ENCODE measurements at regions not wholly inside any gene's neighbourhood (a gene's known extent, or its start where the extent isn't known, plus 50 kb on each side); places are given as distances from the start of the nearest gene placed in this dataset.

- DNase-seq (ENCODE audit: low read depth in 2 of 2), result no peak
Measured at GRCh38 chr13:44021422-44021821, 141.7 kb downstream of the LACC1 start.

- no peak for DNase-seq (ENCODE audit: low read depth in 2 of 2)
Measured at GRCh38 chr13:44022196-44022595, 142.5 kb downstream of the LACC1 start.

GRCh38 chr13:44024167-44024845 is 144.6 kb downstream of the LACC1 start:
- no peak for DNase-seq (ENCODE audit: low read depth in 2 of 2)

- DNase-seq (ENCODE audit: low read depth in 2 of 2), result no peak
Measured at GRCh38 chr13:44024846-44025195, 145.1 kb downstream of the LACC1 start.

- no peak for DNase-seq (ENCODE audit: low read depth in 2 of 2)
Measured at GRCh38 chr13:44026194-44026593, 146.5 kb downstream of the LACC1 start.

GRCh38 chr13:44028734-44029133 is 149.0 kb downstream of the LACC1 start:
- DNase-seq (ENCODE audit: low read depth in 2 of 2), result no peak

GRCh38 chr13:44030615-44031014 is 150.9 kb downstream of the LACC1 start:
- no peak for DNase-seq (ENCODE audit: low read depth in 2 of 2)

- DNase-seq (ENCODE audit: low read depth in 2 of 2), result no peak
Measured at GRCh38 chr13:44031555-44031954, 151.9 kb downstream of the LACC1 start.

- no peak for DNase-seq (ENCODE audit: low read depth in 2 of 2)
Measured at GRCh38 chr13:44032802-44033201, 153.1 kb downstream of the LACC1 start.

GRCh38 chr13:44035400-44035799 is 155.7 kb downstream of the LACC1 start:
- no peak for DNase-seq (ENCODE audit: low read depth in 2 of 2)

GRCh38 chr13:44040070-44040817 is 160.5 kb downstream of the LACC1 start:
- no peak for DNase-seq (ENCODE audit: low read depth in 2 of 2)

GRCh38 chr13:44040818-44041100 is 161.1 kb downstream of the LACC1 start:
- DNase-seq (ENCODE audit: low read depth in 2 of 2), result no peak

GRCh38 chr13:44044547-44045179 is 165.0 kb downstream of the LACC1 start:
- DNase-seq (ENCODE audit: low read depth in 2 of 2), result no peak

GRCh38 chr13:44045180-44045562 is 165.5 kb downstream of the LACC1 start:
- DNase-seq (ENCODE audit: low read depth in 2 of 2), result no peak

GRCh38 chr13:44046428-44046827 is 166.7 kb downstream of the LACC1 start:
- no peak for DNase-seq (ENCODE audit: low read depth in 2 of 2)

GRCh38 chr13:44048326-44048725 is 168.6 kb downstream of the LACC1 start:
- no peak for DNase-seq (ENCODE audit: low read depth in 2 of 2)

- no peak for DNase-seq (ENCODE audit: low read depth in 2 of 2)
Measured at GRCh38 chr13:44049081-44049945, 169.6 kb downstream of the LACC1 start.

GRCh38 chr13:44050450-44051063 is 170.9 kb downstream of the LACC1 start:
- DNase-seq (ENCODE audit: low read depth in 2 of 2), result no peak

GRCh38 chr13:44051405-44051804 is 171.7 kb downstream of the LACC1 start:
- no peak for DNase-seq (ENCODE audit: low read depth in 2 of 2)

GRCh38 chr13:44051918-44052675 is 172.4 kb downstream of the LACC1 start:
- no peak for DNase-seq (ENCODE audit: low read depth in 2 of 2)

- no peak for DNase-seq (ENCODE audit: low read depth in 2 of 2)
Measured at GRCh38 chr13:44052780-44053184, 173.1 kb downstream of the LACC1 start.

All from stimulated activated CD8-positive, alpha-beta memory T cell treated with anti-CD3 and anti-CD28 coated beads, Interleukin-7, amount 100 ng/mL, for 1 hour (primary cell).